Natural killer cell (primary cell): ENCODE measurements at regions not wholly inside any gene's neighbourhood (a gene's known extent, or its start where the extent isn't known, plus 50 kb on each side); places are given as distances from the start of the nearest gene placed in this dataset.
"Not testable (repeated sequence)": the region's sequence is repeated elsewhere in the genome, so short reads cannot be mapped to it uniquely, and the experiment has no call there.

ENCODE experiments used
- ATAC-seq, 3 donors: fragments of 150-1000 bp in 2 of 3; fragments of 200-7000 bp in 1 of 3; cut with Tn5 transposase; 1 replicate in 1 of 3; 2 replicates in 2 of 3; pipeline ENCODE4 v1.10.0; 2021; ENCODE audit warnings: mild to moderate bottlenecking in 2 of 3, moderate library complexity in 2 of 3
- DNase-seq, 2 donors: peaks; one replicate each; pipeline versions ENCODE4 v3.0.0 to v3.0.0-alpha.2; 2013 to 2021; ENCODE audit warnings: mixed read lengths in 1 of 2
- H3K27ac ChIP-seq: one replicate; pipeline ENCODE4 v1.5.1; 2013; ENCODE audit warnings: mild to moderate bottlenecking, low read length
- H3K27me3 ChIP-seq: one replicate; pipeline ENCODE4 v1.6.1; 2013; ENCODE audit warnings: low read length; ENCODE audit not compliant: control insufficient read depth, insufficient read depth
- H3K36me3 ChIP-seq: one replicate; pipeline ENCODE4 v1.6.1; 2013; ENCODE audit warnings: low read length; ENCODE audit not compliant: control insufficient read depth, insufficient read depth
- H3K4me1 ChIP-seq: one replicate; pipeline ENCODE4 v1.6.1; 2013; ENCODE audit warnings: low read length; ENCODE audit not compliant: control insufficient read depth, insufficient read depth
- H3K4me3 ChIP-seq: one replicate; pipeline ENCODE4 v1.5.1; 2013; ENCODE audit warnings: low read length
- H3K9me3 ChIP-seq: one replicate; pipeline ENCODE4 v1.6.1; 2013; ENCODE audit warnings: low read length; ENCODE audit not compliant: control insufficient read depth, insufficient read depth
- H3K27ac Mint-ChIP-seq, 2 donors: one replicate each; pipeline ENCODE4 v1.8.0; 2022; ENCODE audit warnings: mild to moderate bottlenecking in 2 of 2, mixed read lengths in 2 of 2, moderate library complexity in 1 of 2
- H3K27me3 Mint-ChIP-seq, 2 donors: one replicate each; pipeline ENCODE4 v1.8.0; 2022; ENCODE audit warnings: low read depth in 2 of 2, mixed read lengths in 2 of 2
- H3K36me3 Mint-ChIP-seq: one replicate; pipeline ENCODE4 v1.8.0; 2022; ENCODE audit warnings: mixed read lengths
- H3K4me1 Mint-ChIP-seq, 2 donors: one replicate each; pipeline ENCODE4 v1.8.0; 2022; ENCODE audit warnings: mixed read lengths in 2 of 2
- H3K4me3 Mint-ChIP-seq: one replicate; pipeline ENCODE4 v1.8.0; 2022; ENCODE audit warnings: mild to moderate bottlenecking, moderate library complexity, mixed read lengths
- H3K9me3 Mint-ChIP-seq, 2 donors: one replicate each; pipeline ENCODE4 v1.8.0; 2022; ENCODE audit warnings: mixed read lengths in 2 of 2
- CTCF ChIP-seq: fragments of 200-600 bp; IDR thresholded peaks from one replicate; pipeline ENCODE4 v1.8.0; 2022; ENCODE audit warnings: antibody characterized with exemption
- WGBS: methylation state at CpG from one replicate; pipeline ENCODE4 v1.1.7; 2013; ENCODE audit warnings: missing lambda C conversion rate; ENCODE audit not compliant: insufficient coverage; 5-methylcytosine and 5-hydroxymethylcytosine counted together
- intact Hi-C: fragments of 100-400 bp; cut with micrococcal nuclease; formaldehyde crosslinking; loops from one replicate; pipeline ENCODE4 v1.14.2; 2022

GRCh38 chr19:20307127-20307526 lies 140.1 kb downstream of the ZNF486 start:
- intact Hi-C loops: no loop called here
- Histone ChIP-seq H3K36me3 (no peaks in the 10 kb centered on the region), H3K27ac (no peak overlapping the region), H3K4me3 (no peak overlapping the region), H3K4me1 (no peaks in the 10 kb centered on the region), H3K9me3 (no peaks in the 10 kb centered on the region), H3K27me3 (no peaks in the 10 kb centered on the region)
- Mint-ChIP-seq H3K4me1 (no peaks in the 10 kb centered on the region), H3K27me3 (no peaks in the 10 kb centered on the region), H3K4me3 (no peak overlapping the region), H3K9me3 (peaks cover 0 to 6% of the 10 kb centered on the region in 2 donors), H3K36me3 (no peaks in the 10 kb centered on the region), H3K27ac (no peak overlapping the region)
- 80% methylated on average over 3 of the region's 3 CpGs for WGBS
- ATAC-seq (no peak), DNase-seq (no peak)
- no peak for TF ChIP-seq CTCF

- H3K27me3 ChIP-seq, DNase-seq, H3K4me3 ChIP-seq, ATAC-seq, H3K27ac ChIP-seq, H3K9me3 Mint-ChIP-seq, intact Hi-C loops, H3K4me1 ChIP-seq, H3K27ac Mint-ChIP-seq, H3K4me1 Mint-ChIP-seq, H3K4me3 Mint-ChIP-seq, H3K36me3 ChIP-seq, H3K27me3 Mint-ChIP-seq, H3K9me3 ChIP-seq, H3K36me3 Mint-ChIP-seq: not testable (repeated sequence)
- 98% methylated on average over 28 of the region's 30 CpGs for WGBS
Observed at GRCh38 chr19:20296314-20296713, 129.3 kb downstream of the ZNF486 start.

GRCh38 chr19:20294181-20294580 lies 127.2 kb downstream of the ZNF486 start:
- H3K4me1 ChIP-seq: no peaks in the 10 kb centered on the region
- no peak for ATAC-seq
- intact Hi-C loops: no loop called here
- H3K27ac ChIP-seq: no peak overlapping the region
- no peaks in the 10 kb centered on the region for H3K27me3 ChIP-seq
- no peak overlapping the region for H3K4me3 Mint-ChIP-seq
- no peak for DNase-seq
- no peaks in the 10 kb centered on the region for H3K36me3 ChIP-seq
- H3K4me1 Mint-ChIP-seq: no peaks in the 10 kb centered on the region
- peaks cover 2% of the 10 kb centered on the region for H3K9me3 ChIP-seq
- no peak for TF ChIP-seq CTCF
- no peaks in the 10 kb centered on the region for H3K27me3 Mint-ChIP-seq
- no peaks in the 10 kb centered on the region for H3K36me3 Mint-ChIP-seq
- no peak overlapping the region for H3K27ac Mint-ChIP-seq
- H3K9me3 Mint-ChIP-seq: no peaks in the 10 kb centered on the region
- H3K4me3 ChIP-seq: no peak overlapping the region

- H3K27me3 ChIP-seq, H3K4me3 Mint-ChIP-seq, H3K4me1 ChIP-seq, H3K36me3 Mint-ChIP-seq, DNase-seq, H3K27ac Mint-ChIP-seq, H3K4me1 Mint-ChIP-seq, intact Hi-C loops, H3K27me3 Mint-ChIP-seq, H3K4me3 ChIP-seq, ATAC-seq, H3K27ac ChIP-seq, H3K9me3 ChIP-seq, H3K9me3 Mint-ChIP-seq, H3K36me3 ChIP-seq: not testable (repeated sequence)
- WGBS: no CpG with 5 or more reads among the region's 1 CpG
Observed at GRCh38 chr19:20292520-20292919, 125.5 kb downstream of the ZNF486 start.

- H3K4me1 ChIP-seq: no peaks in the 10 kb centered on the region
- H3K9me3 ChIP-seq: no peaks in the 10 kb centered on the region
- Mint-ChIP-seq H3K4me3 (no peak overlapping the region), H3K27ac (no peak overlapping the region), H3K9me3 (peaks cover 0 to 4% of the 10 kb centered on the region in 2 donors), H3K4me1 (no peaks in the 10 kb centered on the region), H3K27me3 (no peaks in the 10 kb centered on the region), H3K36me3 (no peaks in the 10 kb centered on the region)
- DNase-seq (no peak), ATAC-seq (no peak)
- no peak overlapping the region for H3K4me3 ChIP-seq
- TF ChIP-seq CTCF: no peak
- no peaks in the 10 kb centered on the region for H3K36me3 ChIP-seq
- H3K27me3 ChIP-seq: no peaks in the 10 kb centered on the region
- intact Hi-C loops: no loop called here
- H3K27ac ChIP-seq: no peak overlapping the region
Observed at GRCh38 chr19:20289186-20289585, 122.2 kb downstream of the ZNF486 start.
